ENCODE measurements at regions not wholly inside any gene's neighbourhood (a gene's known extent, or its start where the extent isn't known, plus 50 kb on each side); places are given as distances from the start of the nearest gene placed in this dataset.
"Not testable (repeated sequence)": the region's sequence is repeated elsewhere in the genome, so short reads cannot be mapped to it uniquely, and the experiment has no call there.

GRCh38 chr20:5386846-5387245 is 70.1 kb upstream of the PROKR2 start:
- DNase-seq: not testable (repeated sequence)

GRCh38 chr20:5381527-5381926 is 64.8 kb upstream of the PROKR2 start:
- not testable (repeated sequence) for DNase-seq

- DNase-seq: no peak
These were observed 60.7 kb upstream of the PROKR2 start for GRCh38 chr20:5377484-5377883.

GRCh38 chr20:5376228-5376627 is 59.5 kb upstream of the PROKR2 start:
- DNase-seq: no peak

- DNase-seq: no peak
These were observed 57.4 kb upstream of the PROKR2 start for GRCh38 chr20:5374171-5374570.

GRCh38 chr20:5372371-5372770 is 55.6 kb upstream of the PROKR2 start:
- DNase-seq: no peak

GRCh38 chr20:5369629-5370028 is 52.9 kb upstream of the PROKR2 start:
- peak; percentile 60 for DNase-seq

Measured in hematopoietic multipotent progenitor cell treated with erythropoietin and hydrocortisone succinate and interleukin-3 and kit ligand, for 6 days (in vitro differentiated cells).